Effector memory CD8-positive, alpha-beta T cell (primary cell): ENCODE measurements at regions not wholly inside any gene's neighbourhood (a gene's known extent, or its start where the extent isn't known, plus 50 kb on each side); places are given as distances from the start of the nearest gene placed in this dataset.

Source experiments
- ATAC-seq: fragments of 150-1000 bp; cut with Tn5 transposase; replicated peaks from 2 replicates; pipeline ENCODE4 v1.10.0; 2021; ENCODE audit warnings: mild to moderate bottlenecking, moderate library complexity
- DNase-seq, 3 experiments: peaks; one replicate each; pipeline ENCODE4 v3.0.0; 2021
- H3K27ac Mint-ChIP-seq, 2 donors: one replicate each; pipeline ENCODE4 v1.8.0; 2022; ENCODE audit warnings: mild to moderate bottlenecking in 2 of 2, mixed read lengths in 2 of 2, moderate library complexity in 2 of 2
- H3K27me3 Mint-ChIP-seq, 2 donors: one replicate each; pipeline ENCODE4 v1.8.0; 2022; ENCODE audit warnings: mixed read lengths in 2 of 2
- H3K36me3 Mint-ChIP-seq: one replicate; pipeline ENCODE4 v1.8.0; 2022; ENCODE audit warnings: mild to moderate bottlenecking, moderate library complexity, mixed read lengths; ENCODE audit not compliant: insufficient read depth
- H3K4me1 Mint-ChIP-seq, 2 donors: one replicate each; pipeline ENCODE4 v1.8.0; 2022; ENCODE audit warnings: low read depth in 2 of 2, mixed read lengths in 2 of 2
- H3K4me3 Mint-ChIP-seq, 2 donors: one replicate each; pipeline ENCODE4 v1.8.0; 2022; ENCODE audit warnings: mild to moderate bottlenecking in 2 of 2, mixed read lengths in 2 of 2, moderate library complexity in 2 of 2
- H3K9me3 Mint-ChIP-seq, 2 donors: one replicate each; pipeline ENCODE4 v1.8.0; 2022; ENCODE audit warnings: mixed read lengths in 2 of 2

DNA sequence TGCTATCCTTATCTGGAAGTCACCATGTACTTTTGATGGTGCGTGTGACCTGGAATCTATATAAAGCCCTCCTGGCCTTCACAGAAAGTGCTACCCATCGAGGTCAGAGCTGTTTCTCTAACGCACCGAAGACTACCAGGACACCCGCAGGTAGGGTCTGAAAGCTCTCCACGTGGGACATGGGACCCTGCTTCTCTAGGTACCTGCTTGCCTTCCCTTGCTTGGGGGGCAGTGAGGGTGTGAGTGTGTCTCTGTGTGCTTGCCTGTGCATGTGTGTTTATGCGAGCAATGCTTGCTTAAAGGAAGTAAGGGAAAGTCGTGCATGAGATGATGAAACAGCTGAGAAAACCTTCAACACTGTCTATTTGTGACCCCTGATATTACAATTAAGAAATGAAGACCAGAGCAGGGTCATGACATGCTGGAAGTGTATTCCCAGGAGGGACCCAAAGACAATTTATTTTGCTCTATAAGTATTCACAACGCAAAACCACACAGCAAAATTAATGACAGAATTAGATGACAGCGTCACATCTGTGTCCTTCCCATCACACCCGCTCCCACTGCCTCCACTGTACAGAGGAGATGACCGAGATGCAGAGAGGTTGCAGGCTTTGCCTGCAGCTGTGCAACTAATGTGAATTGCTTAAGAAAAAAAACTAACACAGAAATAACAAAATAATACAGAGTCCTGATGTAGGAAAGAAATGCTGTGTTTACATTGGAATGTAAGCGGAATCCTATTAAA is 76.4 kb upstream of the HELT start:
- Mint-ChIP-seq H3K27me3 (peaks cover 31 to 49% of the 10 kb centered on the region in 2 donors), H3K36me3 (no peaks in the 10 kb centered on the region), H3K9me3 (no peaks in the 10 kb centered on the region), H3K27ac (no peak overlapping the region), H3K4me1 (no peaks in the 10 kb centered on the region), H3K4me3 (no peak overlapping the region)
- no peak for ATAC-seq
- DNase-seq = no peak

DNA sequence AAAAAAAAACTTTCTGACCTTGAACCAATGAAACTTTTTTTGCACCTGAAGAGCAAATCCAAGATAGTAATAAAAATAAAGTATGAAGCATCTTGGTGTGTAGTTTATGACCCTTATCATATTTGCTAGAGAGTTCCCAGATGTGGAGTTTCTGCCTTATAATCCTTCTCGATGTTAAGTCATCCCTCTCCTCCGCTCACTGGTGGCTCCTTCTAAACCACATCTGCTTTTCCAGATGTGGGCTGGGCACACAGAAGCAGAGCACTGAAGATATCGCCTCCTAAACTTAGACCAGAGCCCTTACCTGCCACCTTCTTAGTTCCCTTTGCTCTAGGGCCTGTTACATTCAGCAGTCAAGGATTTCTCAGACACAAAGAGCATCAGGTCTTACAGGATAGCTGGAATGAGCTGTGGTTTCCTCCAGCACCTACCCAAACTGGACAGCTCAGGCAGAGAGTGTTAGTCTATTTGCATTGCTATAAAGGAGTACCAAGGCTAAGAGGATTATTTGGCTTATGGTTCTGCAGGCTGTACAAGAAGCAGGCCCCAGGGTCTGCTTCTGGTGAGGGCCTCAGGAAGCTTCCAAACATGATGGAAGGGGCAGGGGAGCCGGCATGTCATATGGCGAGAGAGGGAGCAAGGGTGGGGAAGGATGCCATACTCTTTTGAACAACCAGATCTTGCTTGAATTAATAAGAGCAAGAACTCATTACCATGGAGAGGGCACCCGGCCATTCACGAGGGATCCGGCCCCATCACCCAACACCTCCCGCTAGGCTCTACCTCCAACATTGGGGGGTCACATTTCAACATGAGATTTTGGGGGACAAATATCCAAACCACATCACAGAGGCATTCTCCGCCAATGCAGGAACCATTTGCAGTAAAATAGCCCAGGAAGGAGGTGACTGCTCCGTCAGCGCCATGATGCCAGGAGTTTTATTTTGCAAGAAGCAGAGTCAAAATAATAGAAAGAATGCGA is 75.6 kb upstream of the HELT start:
- H3K27me3 Mint-ChIP-seq = peaks cover 40 to 54% of the 10 kb centered on the region in 2 donors
- H3K27ac Mint-ChIP-seq = no peak overlapping the region
- H3K9me3 Mint-ChIP-seq = no peaks in the 10 kb centered on the region
- no peaks in the 10 kb centered on the region for H3K36me3 Mint-ChIP-seq
- no peak overlapping the region for H3K4me3 Mint-ChIP-seq
- no peak for DNase-seq
- H3K4me1 Mint-ChIP-seq = no peaks in the 10 kb centered on the region
- no peak for ATAC-seq

DNA sequence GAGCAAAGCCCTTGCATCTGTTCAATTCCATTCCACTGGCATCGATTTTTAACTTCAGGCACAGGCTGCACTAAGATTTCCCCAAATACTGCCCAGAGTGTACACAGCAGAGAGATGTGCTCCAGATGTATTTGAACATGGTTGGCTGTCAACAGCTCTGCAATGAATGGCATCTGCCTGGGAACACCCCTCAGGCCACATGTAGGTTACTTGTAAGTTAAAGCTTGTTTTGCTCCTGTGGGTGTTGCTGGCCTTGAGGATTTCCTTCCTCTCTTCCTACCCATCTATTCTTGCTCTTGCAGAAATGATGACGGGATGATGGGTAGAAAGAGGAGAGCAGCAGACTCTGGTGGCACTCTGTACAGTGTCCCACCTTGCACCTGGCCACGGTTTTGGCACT is 69.3 kb upstream of the HELT start:
- no peak for DNase-seq

DNA sequence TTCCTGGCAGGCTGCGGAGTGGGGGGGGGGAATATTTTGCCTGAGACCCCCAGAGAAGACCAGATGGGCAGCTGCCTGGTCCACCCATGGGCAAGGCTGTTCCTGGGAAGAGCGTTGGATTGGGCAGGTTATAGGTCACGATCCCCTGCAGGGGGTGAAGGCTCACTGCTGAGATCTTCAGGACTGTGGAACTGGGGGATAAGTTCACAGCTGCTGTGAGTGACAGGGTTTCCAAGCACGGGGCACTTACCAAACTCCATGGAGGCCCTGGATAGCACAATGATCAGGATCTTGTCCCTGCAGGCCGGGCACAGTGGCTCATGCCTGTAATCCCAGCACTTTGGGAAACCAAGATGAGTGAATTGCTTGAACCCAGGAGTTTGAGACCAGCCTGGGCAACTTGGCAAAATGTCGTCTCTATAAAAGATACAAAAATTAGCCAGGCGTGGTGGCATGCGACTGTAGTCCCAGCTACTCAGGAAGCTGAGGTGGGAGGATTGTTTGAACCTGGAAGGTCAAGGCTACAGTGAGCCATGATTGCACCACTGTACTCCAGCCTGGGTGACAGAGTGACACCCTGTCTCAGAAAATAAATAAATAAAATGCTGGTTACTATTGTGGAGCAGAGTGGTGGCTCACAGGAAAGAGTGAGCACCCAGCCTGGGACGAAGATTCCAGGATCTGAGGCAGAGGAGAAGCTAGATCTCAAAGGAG is 68.0 kb upstream of the HELT start:
- ATAC-seq = no peak
- Mint-ChIP-seq H3K4me3 (no peak overlapping the region), H3K9me3 (no peaks in the 10 kb centered on the region), H3K27ac (no peak overlapping the region), H3K36me3 (no peaks in the 10 kb centered on the region), H3K4me1 (no peaks in the 10 kb centered on the region), H3K27me3 (peaks cover 35 to 72% of the 10 kb centered on the region in 2 donors)
- DNase-seq = no peak

More for the DNA sequence above, 69.3 kb upstream of the HELT start:
- ATAC-seq = no peak
- H3K4me3 Mint-ChIP-seq = no peak overlapping the region
- peaks cover 35 to 63% of the 10 kb centered on the region in 2 donors for H3K27me3 Mint-ChIP-seq
- no peaks in the 10 kb centered on the region for H3K4me1 Mint-ChIP-seq
- H3K27ac Mint-ChIP-seq = no peak overlapping the region
- H3K9me3 Mint-ChIP-seq = no peaks in the 10 kb centered on the region
- no peaks in the 10 kb centered on the region for H3K36me3 Mint-ChIP-seq

DNA sequence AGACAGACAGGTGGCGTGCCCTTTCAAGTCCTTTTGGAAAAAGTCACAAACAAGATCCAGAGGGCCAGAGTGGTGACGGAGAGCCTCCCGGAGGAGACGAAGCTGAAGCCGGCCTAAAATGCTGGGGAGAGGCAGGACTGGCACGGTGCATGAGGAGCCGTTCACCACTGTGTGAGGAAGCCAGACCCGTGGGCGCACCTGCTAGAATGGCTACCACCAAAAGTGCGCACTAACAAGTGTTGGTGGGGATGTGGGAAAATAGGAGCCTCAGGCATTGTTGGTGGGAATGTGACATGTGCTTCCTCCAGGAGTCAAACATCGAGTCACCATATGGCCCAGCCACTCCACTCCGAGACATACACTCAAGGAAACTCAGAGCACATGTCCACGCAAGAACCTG is 67.4 kb upstream of the HELT start:
- Mint-ChIP-seq H3K4me3 (no peak overlapping the region), H3K9me3 (no peaks in the 10 kb centered on the region), H3K4me1 (no peaks in the 10 kb centered on the region), H3K27ac (no peak overlapping the region), H3K27me3 (peaks cover 35 to 72% of the 10 kb centered on the region in 2 donors), H3K36me3 (no peaks in the 10 kb centered on the region)
- ATAC-seq = no peak
- no peak for DNase-seq

DNA sequence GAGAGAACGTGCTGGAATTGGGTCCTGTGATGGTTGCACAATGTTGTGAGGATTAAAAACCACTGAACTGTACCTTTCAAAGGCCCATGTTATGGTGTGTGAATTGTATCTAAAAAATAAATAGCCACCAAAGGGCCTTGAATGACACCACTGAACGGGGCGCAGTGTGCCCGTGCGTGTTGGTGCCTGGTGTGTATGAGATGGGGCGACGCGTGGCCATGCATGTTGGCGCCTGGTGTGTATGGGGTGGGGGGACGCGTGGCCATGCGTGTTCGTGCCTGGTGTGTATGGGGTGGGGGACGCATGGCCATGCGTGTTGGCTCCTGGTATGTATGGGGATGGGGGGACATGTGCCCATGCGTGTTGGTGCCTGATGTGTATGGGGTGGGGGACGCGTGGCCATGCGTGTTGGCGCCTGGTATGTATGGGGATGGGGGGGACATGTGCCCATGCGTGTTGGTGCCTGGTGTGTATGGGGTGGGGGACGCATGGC is 66.6 kb upstream of the HELT start:
- no peaks in the 10 kb centered on the region for H3K9me3 Mint-ChIP-seq
- no peak overlapping the region for H3K27ac Mint-ChIP-seq
- no peaks in the 10 kb centered on the region for H3K36me3 Mint-ChIP-seq
- DNase-seq (no peak), ATAC-seq (no peak)
- H3K4me1 Mint-ChIP-seq = no peaks in the 10 kb centered on the region
- H3K4me3 Mint-ChIP-seq = no peak overlapping the region
- H3K27me3 Mint-ChIP-seq = peaks cover 35 to 67% of the 10 kb centered on the region in 2 donors

DNA sequence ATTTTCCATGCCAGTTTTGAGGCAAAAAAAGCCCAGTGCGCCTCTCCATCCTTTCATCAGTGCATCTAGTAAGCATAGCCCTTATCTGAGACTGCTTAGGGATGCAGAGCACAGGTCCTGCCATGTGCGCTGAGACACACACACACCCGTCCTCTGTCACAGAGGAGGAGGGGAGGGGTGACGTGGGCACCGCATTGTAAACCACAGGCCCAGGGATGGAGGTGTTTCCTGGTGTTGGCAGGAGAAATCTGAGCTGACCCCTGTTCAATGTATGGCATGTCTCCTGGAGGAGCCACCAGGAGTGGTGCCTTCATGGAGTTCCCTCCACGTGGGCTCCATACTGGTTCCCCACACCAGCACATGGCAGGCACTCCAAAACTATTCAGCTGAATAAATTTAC is 65.8 kb upstream of the HELT start:
- H3K4me3 Mint-ChIP-seq = no peak overlapping the region
- H3K27ac Mint-ChIP-seq = no peak overlapping the region
- DNase-seq (no peak), ATAC-seq (no peak)
- H3K9me3 Mint-ChIP-seq = no peaks in the 10 kb centered on the region
- H3K36me3 Mint-ChIP-seq = no peaks in the 10 kb centered on the region
- H3K4me1 Mint-ChIP-seq = no peaks in the 10 kb centered on the region
- peaks cover 32 to 60% of the 10 kb centered on the region in 2 donors for H3K27me3 Mint-ChIP-seq

DNA sequence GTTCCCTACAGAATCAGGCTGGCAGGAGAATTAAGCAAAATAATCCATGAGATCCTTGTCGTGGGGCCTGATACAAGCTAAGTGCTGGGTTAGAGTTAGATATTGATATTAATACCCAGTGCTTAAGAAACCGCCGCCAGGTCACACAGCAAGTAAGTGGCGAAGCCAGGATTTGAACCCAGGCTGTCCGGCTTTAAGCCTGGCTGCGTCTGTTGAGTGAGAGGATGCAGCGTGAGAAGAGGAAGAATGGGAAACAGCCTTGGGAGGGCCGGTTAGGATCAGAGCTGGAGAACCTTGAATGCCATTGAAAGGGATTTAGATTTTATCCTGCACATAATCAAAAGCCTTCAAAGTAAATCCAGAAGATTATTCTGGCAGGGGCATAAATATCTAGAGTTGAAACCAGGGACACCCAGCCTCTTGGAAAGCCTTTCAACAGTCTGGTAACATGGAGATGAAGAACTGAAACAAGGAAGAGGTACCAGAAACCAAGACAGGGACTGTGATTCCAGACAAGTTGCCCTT is 64.8 kb upstream of the HELT start:
- DNase-seq = no peak
- no peaks in the 10 kb centered on the region for H3K9me3 Mint-ChIP-seq
- H3K4me3 Mint-ChIP-seq = no peak overlapping the region
- H3K27me3 Mint-ChIP-seq = peaks cover 29 to 65% of the 10 kb centered on the region in 2 donors
- ATAC-seq = no peak
- no peak overlapping the region for H3K27ac Mint-ChIP-seq
- H3K36me3 Mint-ChIP-seq = no peaks in the 10 kb centered on the region
- peaks cover 0 to 3% of the 10 kb centered on the region in 2 donors for H3K4me1 Mint-ChIP-seq

DNA sequence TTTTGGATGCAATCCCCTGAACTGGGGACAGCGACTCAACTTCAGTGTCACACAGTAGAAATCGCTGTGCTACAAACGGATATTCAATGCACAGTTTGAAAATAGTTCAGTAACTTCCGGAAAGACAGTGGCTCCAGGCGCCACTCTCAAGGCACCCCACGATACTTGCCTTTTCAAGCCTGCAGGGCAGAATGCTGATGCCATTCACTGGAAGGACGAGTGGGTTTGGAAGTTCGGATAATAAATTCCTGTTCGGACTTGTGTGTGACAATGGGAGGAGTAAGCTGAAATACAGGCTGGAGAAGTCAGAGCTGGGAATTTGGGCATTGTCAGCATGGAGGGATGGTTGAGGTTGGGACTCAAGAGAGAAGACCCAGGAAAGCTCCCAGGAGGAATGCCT is 64.3 kb upstream of the HELT start:
- H3K9me3 Mint-ChIP-seq = no peaks in the 10 kb centered on the region
- ATAC-seq = no peak
- peaks cover 24 to 65% of the 10 kb centered on the region in 2 donors for H3K27me3 Mint-ChIP-seq
- H3K4me1 Mint-ChIP-seq = peaks cover 0 to 4% of the 10 kb centered on the region in 2 donors
- no peak overlapping the region for H3K4me3 Mint-ChIP-seq
- H3K27ac Mint-ChIP-seq = no peak overlapping the region
- DNase-seq = no peak
- H3K36me3 Mint-ChIP-seq = no peaks in the 10 kb centered on the region

DNA sequence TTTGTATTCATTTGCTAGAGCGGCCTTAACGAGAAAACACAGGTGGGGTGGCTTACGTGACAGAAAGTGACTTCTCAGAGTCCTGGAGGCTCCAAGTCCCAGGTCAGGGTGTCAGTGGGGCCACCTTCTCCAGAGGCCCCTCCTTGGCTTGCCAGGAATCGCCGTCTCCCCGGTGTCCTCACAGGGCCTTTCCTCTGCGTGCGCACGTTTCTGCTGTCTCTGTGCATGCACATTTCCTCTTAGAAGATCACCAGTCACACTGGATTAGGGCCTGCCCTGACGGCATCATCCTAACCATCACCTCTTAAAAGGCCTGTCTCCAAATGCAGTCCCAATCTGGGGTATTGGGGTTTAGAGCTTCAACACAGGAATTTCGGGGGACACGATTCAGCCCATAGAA is 63.8 kb upstream of the HELT start:
- Mint-ChIP-seq H3K4me1 (peaks cover 0 to 6% of the 10 kb centered on the region in 2 donors), H3K9me3 (no peaks in the 10 kb centered on the region), H3K4me3 (no peak overlapping the region), H3K27me3 (peaks cover 19 to 65% of the 10 kb centered on the region in 2 donors), H3K27ac (no peak overlapping the region), H3K36me3 (no peaks in the 10 kb centered on the region)
- ATAC-seq (no peak), DNase-seq (no peak)

DNA sequence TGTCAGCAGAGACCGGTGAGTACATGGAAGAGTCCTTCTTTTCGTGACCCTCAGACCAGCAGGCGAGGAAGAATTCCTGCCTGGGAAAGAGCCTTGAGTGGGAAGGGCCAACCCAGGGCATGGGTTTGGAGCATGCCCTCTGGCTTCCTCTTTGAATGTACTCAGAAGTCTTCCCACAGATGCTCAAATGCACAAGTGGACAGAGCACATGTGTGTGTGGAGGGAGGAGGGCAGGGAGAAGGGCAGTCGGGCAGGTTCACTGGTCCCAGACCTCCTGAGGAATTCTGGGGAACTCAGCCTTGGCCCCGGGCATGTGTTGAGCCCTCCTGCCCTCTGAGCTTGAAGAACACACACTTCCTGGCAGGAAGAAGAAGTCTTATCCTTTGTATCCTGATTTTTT is 63.2 kb upstream of the HELT start:
- Mint-ChIP-seq H3K4me1 (peaks cover 0 to 8% of the 10 kb centered on the region in 2 donors), H3K36me3 (no peaks in the 10 kb centered on the region), H3K4me3 (no peak overlapping the region), H3K27ac (no peak overlapping the region), H3K27me3 (peaks cover 18 to 65% of the 10 kb centered on the region in 2 donors), H3K9me3 (no peaks in the 10 kb centered on the region)
- ATAC-seq (no peak), DNase-seq (no peak)

DNA sequence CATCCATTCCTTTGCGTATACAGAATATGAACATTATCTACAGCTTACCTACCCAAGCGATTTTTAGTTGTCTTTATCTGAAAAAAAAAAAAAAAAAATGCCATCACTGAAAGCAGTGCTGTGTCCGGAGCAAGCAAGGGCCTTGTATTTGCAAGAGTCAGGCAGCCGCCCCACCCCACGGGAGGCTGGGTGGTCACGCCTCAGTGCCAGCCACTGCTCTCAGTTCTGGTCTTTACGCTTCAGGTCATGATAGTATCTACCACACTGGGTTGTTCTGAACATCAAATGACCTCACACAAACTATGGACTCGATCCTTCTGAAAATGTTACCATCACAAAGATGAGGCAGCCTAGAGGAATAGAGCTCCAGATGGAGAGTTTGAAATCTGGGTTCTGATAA is 62.7 kb upstream of the HELT start:
- Mint-ChIP-seq H3K4me1 (peaks cover 0 to 8% of the 10 kb centered on the region in 2 donors), H3K36me3 (no peaks in the 10 kb centered on the region), H3K27ac (no peak overlapping the region), H3K4me3 (no peak overlapping the region), H3K9me3 (no peaks in the 10 kb centered on the region), H3K27me3 (peaks cover 15 to 61% of the 10 kb centered on the region in 2 donors)
- ATAC-seq = no peak
- no peak for DNase-seq
